KOPT-K1 (cell line): ENCODE measurements at regions not wholly inside any gene's neighbourhood (a gene's known extent, or its start where the extent isn't known, plus 50 kb on each side); places are given as distances from the start of the nearest gene placed in this dataset.

Source experiments
- H3K27ac ChIP-seq: fragments of 200-600 bp; sonication (generic); 2 replicates; pipeline ENCODE4 v1.5.1; 2016; ENCODE audit warnings: antibody characterized with exemption, mild to moderate bottlenecking, low read depth, low read length; ENCODE audit not compliant: poor library complexity, severe bottlenecking
- H3K36me3 ChIP-seq: fragments of 200-600 bp; sonication (generic); 2 replicates; pipeline ENCODE4 v1.5.1; 2017; ENCODE audit warnings: antibody characterized with exemption, mild to moderate bottlenecking, low read length, moderate library complexity; ENCODE audit not compliant: insufficient read depth
- H3K9me3 ChIP-seq: fragments of 200-600 bp; sonication (generic); 2 replicates; pipeline ENCODE4 v1.5.1; 2017; ENCODE audit warnings: antibody characterized with exemption, low read length, mild to moderate bottlenecking; ENCODE audit not compliant: insufficient read depth, poor library complexity, severe bottlenecking

- Histone ChIP-seq H3K36me3 (no peaks in the 10 kb centered on the region), H3K27ac (no peak overlapping the region), H3K9me3 (no peaks in the 10 kb centered on the region)
These were observed 90.2 kb upstream of the TSPAN2 start for GRCh38 chr1:115179397-115180079.

GRCh38 chr1:115176189-115176588 lies 86.9 kb upstream of the TSPAN2 start:
- H3K27ac ChIP-seq: no peak overlapping the region
- H3K9me3 ChIP-seq: no peaks in the 10 kb centered on the region
- no peaks in the 10 kb centered on the region for H3K36me3 ChIP-seq

GRCh38 chr1:115175596-115175995 lies 86.3 kb upstream of the TSPAN2 start:
- Histone ChIP-seq H3K27ac (no peak overlapping the region), H3K9me3 (no peaks in the 10 kb centered on the region), H3K36me3 (no peaks in the 10 kb centered on the region)

GRCh38 chr1:115173151-115173550 lies 83.8 kb upstream of the TSPAN2 start:
- Histone ChIP-seq H3K27ac (no peak overlapping the region), H3K36me3 (no peaks in the 10 kb centered on the region), H3K9me3 (no peaks in the 10 kb centered on the region)

- H3K9me3 ChIP-seq: no peaks in the 10 kb centered on the region
- no peak overlapping the region for H3K27ac ChIP-seq
- no peaks in the 10 kb centered on the region for H3K36me3 ChIP-seq
These were observed 83.0 kb upstream of the TSPAN2 start for GRCh38 chr1:115172270-115172669.

GRCh38 chr1:115170961-115171392 lies 81.7 kb upstream of the TSPAN2 start:
- Histone ChIP-seq H3K36me3 (no peaks in the 10 kb centered on the region), H3K9me3 (no peaks in the 10 kb centered on the region), H3K27ac (no peak overlapping the region)

GRCh38 chr1:115170377-115170776 lies 81.1 kb upstream of the TSPAN2 start:
- Histone ChIP-seq H3K36me3 (no peaks in the 10 kb centered on the region), H3K9me3 (no peaks in the 10 kb centered on the region), H3K27ac (no peak overlapping the region)

GRCh38 chr1:115168026-115168425 lies 78.7 kb upstream of the TSPAN2 start:
- Histone ChIP-seq H3K36me3 (no peaks in the 10 kb centered on the region), H3K27ac (no peak overlapping the region), H3K9me3 (no peaks in the 10 kb centered on the region)

- no peak overlapping the region for H3K27ac ChIP-seq
- no peaks in the 10 kb centered on the region for H3K36me3 ChIP-seq
- no peaks in the 10 kb centered on the region for H3K9me3 ChIP-seq
These were observed 77.3 kb upstream of the TSPAN2 start for GRCh38 chr1:115166531-115167091.

- H3K36me3 ChIP-seq: no peaks in the 10 kb centered on the region
- no peaks in the 10 kb centered on the region for H3K9me3 ChIP-seq
- no peak overlapping the region for H3K27ac ChIP-seq
These were observed 76.5 kb upstream of the TSPAN2 start for GRCh38 chr1:115165776-115166175.

- no peaks in the 10 kb centered on the region for H3K9me3 ChIP-seq
- H3K27ac ChIP-seq: no peak overlapping the region
- H3K36me3 ChIP-seq: no peaks in the 10 kb centered on the region
These were observed 75.8 kb upstream of the TSPAN2 start for GRCh38 chr1:115164940-115165705.

GRCh38 chr1:115164484-115164883 lies 75.2 kb upstream of the TSPAN2 start:
- no peak overlapping the region for H3K27ac ChIP-seq
- no peaks in the 10 kb centered on the region for H3K9me3 ChIP-seq
- H3K36me3 ChIP-seq: no peaks in the 10 kb centered on the region

GRCh38 chr1:115160728-115161127 lies 71.4 kb upstream of the TSPAN2 start:
- Histone ChIP-seq H3K27ac (no peak overlapping the region), H3K9me3 (no peaks in the 10 kb centered on the region), H3K36me3 (no peaks in the 10 kb centered on the region)

- Histone ChIP-seq H3K36me3 (no peaks in the 10 kb centered on the region), H3K27ac (no peak overlapping the region), H3K9me3 (no peaks in the 10 kb centered on the region)
These were observed 70.7 kb upstream of the TSPAN2 start for GRCh38 chr1:115159958-115160357.

GRCh38 chr1:115158181-115158580 lies 68.9 kb upstream of the TSPAN2 start:
- H3K27ac ChIP-seq: no peak overlapping the region
- no peaks in the 10 kb centered on the region for H3K36me3 ChIP-seq
- H3K9me3 ChIP-seq: no peaks in the 10 kb centered on the region
